SW480 (cell line): ENCODE measurements at regions not wholly inside any gene's neighbourhood (a gene's known extent, or its start where the extent isn't known, plus 50 kb on each side); places are given as distances from the start of the nearest gene placed in this dataset.
A peak's percentile ranks its signal among the peaks of the same experiment; 100 is the strongest.
"Not testable (repeated sequence)": the region's sequence is repeated elsewhere in the genome, so short reads cannot be mapped to it uniquely, and the experiment has no call there.

ENCODE experiments used
- DNase-seq: peaks from one replicate; pipeline ENCODE4 v3.0.0-alpha.2; 2016; ENCODE audit warnings: low spot score

GRCh38 chr6:27669624-27670301, 196.9 kb upstream of the ZNF184 start:
- DNase-seq: no peak

- DNase-seq: peak; percentile 44
These were observed 196.4 kb upstream of the ZNF184 start for GRCh38 chr6:27669295-27669623.

GRCh38 chr6:27668442-27669294, 195.8 kb upstream of the ZNF184 start:
- DNase-seq: peak; percentile 69

GRCh38 chr6:27667657-27668441, 194.9 kb upstream of the ZNF184 start:
- DNase-seq: no peak

GRCh38 chr6:27667016-27667656, 194.2 kb upstream of the ZNF184 start:
- DNase-seq: no peak

GRCh38 chr6:27662769-27663168, 189.9 kb upstream of the ZNF184 start:
- DNase-seq: no peak

GRCh38 chr6:27662212-27662611, 189.3 kb upstream of the ZNF184 start:
- DNase-seq: not testable (repeated sequence)

GRCh38 chr6:27653143-27653825, 180.4 kb upstream of the ZNF184 start:
- not testable (repeated sequence) for DNase-seq

GRCh38 chr6:27651371-27651732, 178.4 kb upstream of the ZNF184 start:
- DNase-seq: peak; percentile 44

GRCh38 chr6:27650620-27651370, 177.9 kb upstream of the ZNF184 start:
- peak; percentile 68 for DNase-seq

GRCh38 chr6:27644528-27644927, 171.6 kb upstream of the ZNF184 start:
- no peak for DNase-seq

GRCh38 chr6:27642744-27643456, 170.0 kb upstream of the ZNF184 start:
- no peak for DNase-seq

- DNase-seq: not testable (repeated sequence)
These were observed 163.0 kb upstream of the ZNF184 start for GRCh38 chr6:27635886-27636285.

- peak; percentile 82 for DNase-seq
These were observed 160.3 kb upstream of the ZNF184 start for GRCh38 chr6:27633221-27633688.

GRCh38 chr6:27631609-27631916, 158.7 kb upstream of the ZNF184 start:
- DNase-seq: no peak

- peak; percentile 45 for DNase-seq
These were observed 158.1 kb upstream of the ZNF184 start for GRCh38 chr6:27630727-27631608.

GRCh38 chr6:27624694-27625262, 151.9 kb upstream of the ZNF184 start:
- DNase-seq: no peak

- DNase-seq: no peak
These were observed 150.2 kb upstream of the ZNF184 start for GRCh38 chr6:27623103-27623502.

- DNase-seq: no peak
These were observed 146.5 kb upstream of the ZNF184 start for GRCh38 chr6:27619436-27619835.
